ENCODE measurements at regions not wholly inside any gene's neighbourhood (a gene's known extent, or its start where the extent isn't known, plus 50 kb on each side); places are given as distances from the start of the nearest gene placed in this dataset.
A peak's percentile ranks its signal among the peaks of the same experiment; 100 is the strongest.

GRCh38 chr3:113105966-113106660, 105.2 kb upstream of the BOC start:
- no peak for TF ChIP-seq CTCF (conservative IDR thresholded peaks at IDR 0.05)
- no peak for DNase-seq
- 77 to 80% methylated on average over 3 to 4 of the region's 4 CpGs for WGBS, 2 experiments (ENCODE audit: insufficient coverage in 1 of 2, insufficient read length in 1 of 2)
- H3K27me3 Mint-ChIP-seq (ENCODE audit: insufficient read depth), result peaks cover 13% of the 10 kb centered on the region
- H3K27me3 ChIP-seq (ENCODE audit: control insufficient read depth, insufficient read depth, low read length, poor library complexity, severe bottlenecking), result peaks cover 30% of the 10 kb centered on the region
- H3K36me3 ChIP-seq (ENCODE audit: control insufficient read depth, insufficient read depth, low read length), result no peaks in the 10 kb centered on the region
- H3K9ac ChIP-seq (ENCODE audit: extremely low read depth, low read length, poor library complexity, severe bottlenecking), result no peak overlapping the region
- peaks cover 18% of the 10 kb centered on the region for H3K4me1 Mint-ChIP-seq
- H3K36me3 Mint-ChIP-seq (ENCODE audit: low read depth), result no peaks in the 10 kb centered on the region
- no peak overlapping the region for H3K4me3 Mint-ChIP-seq
- no peaks in the 10 kb centered on the region for H3K9me3 Mint-ChIP-seq
- H3K27ac ChIP-seq (ENCODE audit: low read depth, low read length), result peak overlapping the region; percentile 94
- no peak overlapping the region for H3K4me3 ChIP-seq (ENCODE audit: low read length)
- no peak overlapping the region for H3K27ac Mint-ChIP-seq
- H3K9me3 ChIP-seq (ENCODE audit: control insufficient read depth, low read length), result no peaks in the 10 kb centered on the region
- peaks cover 5% of the 10 kb centered on the region for H3K4me1 ChIP-seq (ENCODE audit: control insufficient read depth, insufficient read depth, low read length)

- Histone ChIP-seq H3K9ac (ENCODE audit: extremely low read depth, low read length, poor library complexity, severe bottlenecking) (no peak overlapping the region), H3K9me3 (ENCODE audit: control insufficient read depth, low read length) (no peaks in the 10 kb centered on the region), H3K36me3 (ENCODE audit: control insufficient read depth, insufficient read depth, low read length) (no peaks in the 10 kb centered on the region), H3K4me3 (ENCODE audit: low read length) (no peak overlapping the region), H3K27ac (ENCODE audit: low read depth, low read length) (no peak overlapping the region), H3K27me3 (ENCODE audit: control insufficient read depth, insufficient read depth, low read length, poor library complexity, severe bottlenecking) (peaks cover 22% of the 10 kb centered on the region), H3K4me1 (ENCODE audit: control insufficient read depth, insufficient read depth, low read length) (peaks cover 4% of the 10 kb centered on the region)
- Mint-ChIP-seq H3K27me3 (ENCODE audit: insufficient read depth) (peaks cover 13% of the 10 kb centered on the region), H3K4me1 (peaks cover 20% of the 10 kb centered on the region), H3K4me3 (no peak overlapping the region), H3K27ac (no peak overlapping the region), H3K9me3 (no peaks in the 10 kb centered on the region), H3K36me3 (ENCODE audit: low read depth) (no peaks in the 10 kb centered on the region)
- DNase-seq, result no peak
- 60 to 95% methylated on average over 1 to 5 of the region's 5 CpGs for WGBS, 2 experiments (ENCODE audit: insufficient coverage in 1 of 2, insufficient read length in 1 of 2)
- TF ChIP-seq CTCF (conservative IDR thresholded peaks at IDR 0.05), result no peak
These were observed 101.1 kb upstream of the BOC start for GRCh38 chr3:113110267-113110666.

GRCh38 chr3:113111011-113111707, 100.2 kb upstream of the BOC start:
- H3K27ac ChIP-seq (ENCODE audit: low read depth, low read length), result no peak overlapping the region
- no peak overlapping the region for H3K4me3 Mint-ChIP-seq
- no peak overlapping the region for H3K9ac ChIP-seq (ENCODE audit: extremely low read depth, low read length, poor library complexity, severe bottlenecking)
- H3K4me1 Mint-ChIP-seq, result peaks cover 12% of the 10 kb centered on the region
- peak; percentile 57 for DNase-seq
- no peaks in the 10 kb centered on the region for H3K36me3 Mint-ChIP-seq (ENCODE audit: low read depth)
- no peaks in the 10 kb centered on the region for H3K36me3 ChIP-seq (ENCODE audit: control insufficient read depth, insufficient read depth, low read length)
- WGBS, 2 experiments (ENCODE audit: insufficient coverage in 1 of 2, insufficient read length in 1 of 2), result 68 to 72% methylated on average over 4 to 5 of the region's 5 CpGs
- peak overlapping the region; percentile 23 for H3K27ac Mint-ChIP-seq
- H3K4me1 ChIP-seq (ENCODE audit: control insufficient read depth, insufficient read depth, low read length), result peaks cover 4% of the 10 kb centered on the region
- TF ChIP-seq CTCF (conservative IDR thresholded peaks at IDR 0.05), result no peak
- H3K9me3 ChIP-seq (ENCODE audit: control insufficient read depth, low read length), result no peaks in the 10 kb centered on the region
- H3K27me3 ChIP-seq (ENCODE audit: control insufficient read depth, insufficient read depth, low read length, poor library complexity, severe bottlenecking), result peaks cover 19% of the 10 kb centered on the region
- no peak overlapping the region for H3K4me3 ChIP-seq (ENCODE audit: low read length)
- H3K9me3 Mint-ChIP-seq, result no peaks in the 10 kb centered on the region
- H3K27me3 Mint-ChIP-seq (ENCODE audit: insufficient read depth), result peaks cover 13% of the 10 kb centered on the region

All from endodermal cell (in vitro differentiated cells).